C4-2B (cell line): ENCODE measurements at regions not wholly inside any gene's neighbourhood (a gene's known extent, or its start where the extent isn't known, plus 50 kb on each side); places are given as distances from the start of the nearest gene placed in this dataset.

Experiments
- CTCF ChIP-seq: fragments of 450-650 bp; conservative IDR thresholded peaks from 2 replicates; pipeline ENCODE4 v1.5.1; 2017; ENCODE audit warnings: mild to moderate bottlenecking
- ZFX ChIP-seq: fragments of 450-650 bp; IDR thresholded peaks from 2 replicates; pipeline ENCODE4 v1.6.1; 2017

GRCh38 chr18:8930990-8931616, 171.4 kb upstream of the NDUFV2 start:
- TF ChIP-seq CTCF (no peak), ZFX (no peak)
